LHCN-M2 (cell line): ENCODE measurements at regions not wholly inside any gene's neighbourhood (a gene's known extent, or its start where the extent isn't known, plus 50 kb on each side); places are given as distances from the start of the nearest gene placed in this dataset.
"Not testable (repeated sequence)": the region's sequence is repeated elsewhere in the genome, so short reads cannot be mapped to it uniquely, and the experiment has no call there.

ENCODE experiments used
- DNase-seq: peaks from one replicate; pipeline ENCODE4 v3.0.0-alpha.2; 2012; ENCODE audit warnings: low read depth

- no peak for DNase-seq
Observed at GRCh38 chr5:156197042-156197635, 129.8 kb upstream of the SGCD start.

GRCh38 chr5:156199045-156199444 lies 127.9 kb upstream of the SGCD start:
- DNase-seq: no peak

DNA sequence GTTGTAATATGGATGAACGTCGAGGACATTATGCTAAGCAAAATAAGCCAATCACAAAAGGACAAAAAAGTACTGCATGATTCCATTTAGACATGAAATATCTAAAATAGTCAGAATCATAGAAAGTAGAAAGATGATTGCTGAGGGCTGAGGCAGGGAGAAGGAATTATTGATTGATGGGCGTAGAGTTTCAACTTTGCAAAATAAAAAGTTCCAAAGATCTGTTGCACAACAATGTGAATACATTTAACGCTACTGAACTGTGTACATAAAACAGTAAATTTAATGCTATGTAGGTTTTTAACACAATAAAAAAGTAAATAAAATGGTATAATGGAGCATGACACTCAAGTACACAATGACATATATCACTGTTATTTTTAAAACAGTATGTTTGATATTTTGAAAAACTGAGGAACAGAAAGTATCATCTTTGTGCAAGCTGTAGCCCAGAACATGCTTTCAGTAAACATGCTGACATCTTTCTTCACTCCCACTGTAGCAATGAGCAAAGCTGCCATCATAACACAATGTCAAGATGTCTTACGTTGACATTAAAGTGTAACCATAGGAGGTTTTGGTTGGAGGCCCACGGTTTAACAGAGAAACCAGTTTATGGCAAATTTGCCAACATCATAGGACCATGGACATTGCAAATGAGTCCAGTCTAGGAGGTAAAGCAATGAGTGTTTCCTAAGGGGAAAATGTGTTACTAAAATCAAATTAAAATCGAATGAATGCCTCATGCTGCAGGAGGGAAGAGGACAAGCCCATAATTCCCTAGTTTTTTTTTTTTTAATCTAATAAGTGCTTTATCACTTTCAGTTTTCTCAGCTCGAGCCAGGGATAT lies 125.8 kb upstream of the SGCD start:
- no peak for DNase-seq

DNA sequence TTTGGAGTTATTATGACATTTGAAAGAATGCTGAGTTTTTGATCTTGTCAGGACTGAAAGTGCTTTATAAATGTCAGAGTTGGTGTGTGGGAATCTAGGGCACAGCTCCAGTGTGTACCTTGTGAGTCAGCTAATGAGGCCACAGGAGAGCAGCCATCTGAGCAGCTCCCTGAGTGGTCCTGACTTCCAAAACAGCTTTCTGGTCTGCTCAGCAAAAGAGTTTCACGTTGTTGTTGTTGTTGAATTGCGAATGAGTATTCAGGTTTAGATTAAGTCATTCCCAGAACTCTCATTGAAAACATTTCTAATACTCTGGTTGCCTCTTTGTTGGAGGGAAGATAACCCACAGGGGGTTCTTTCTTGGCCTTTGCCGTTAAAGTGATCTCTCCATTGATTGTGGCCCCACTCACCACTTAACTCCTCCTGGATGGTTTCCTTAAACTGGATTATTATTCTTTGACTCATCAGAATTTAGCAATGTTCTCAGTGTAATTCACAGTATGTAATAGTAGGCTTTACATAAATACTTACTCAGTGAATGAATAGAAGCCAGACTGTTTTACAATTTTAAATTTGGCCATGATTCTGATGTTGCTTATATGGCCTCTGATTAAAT lies 125.1 kb upstream of the SGCD start:
- DNase-seq: peak; percentile 32

DNA sequence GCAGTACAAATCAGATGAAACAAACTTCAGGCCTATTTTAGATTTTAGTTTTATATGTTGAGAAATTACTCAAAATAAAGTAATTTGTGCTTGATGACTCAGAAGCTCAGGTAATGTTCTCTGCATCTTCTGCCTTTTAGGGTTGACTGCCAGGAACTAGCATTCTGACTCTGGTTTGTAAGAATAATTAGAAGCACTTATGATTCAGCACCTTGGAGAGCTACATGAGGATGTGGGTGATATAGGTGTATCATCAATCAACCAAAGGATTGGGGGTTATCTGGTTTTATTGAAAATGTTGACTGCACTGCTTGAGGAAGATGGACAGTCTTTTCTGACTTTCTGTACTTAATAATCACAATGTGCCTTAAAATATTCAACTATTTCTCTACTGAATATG lies 118.7 kb upstream of the SGCD start:
- DNase-seq: no peak

- no peak for DNase-seq
Observed at GRCh38 chr5:156218367-156219158, 108.4 kb upstream of the SGCD start.

DNA sequence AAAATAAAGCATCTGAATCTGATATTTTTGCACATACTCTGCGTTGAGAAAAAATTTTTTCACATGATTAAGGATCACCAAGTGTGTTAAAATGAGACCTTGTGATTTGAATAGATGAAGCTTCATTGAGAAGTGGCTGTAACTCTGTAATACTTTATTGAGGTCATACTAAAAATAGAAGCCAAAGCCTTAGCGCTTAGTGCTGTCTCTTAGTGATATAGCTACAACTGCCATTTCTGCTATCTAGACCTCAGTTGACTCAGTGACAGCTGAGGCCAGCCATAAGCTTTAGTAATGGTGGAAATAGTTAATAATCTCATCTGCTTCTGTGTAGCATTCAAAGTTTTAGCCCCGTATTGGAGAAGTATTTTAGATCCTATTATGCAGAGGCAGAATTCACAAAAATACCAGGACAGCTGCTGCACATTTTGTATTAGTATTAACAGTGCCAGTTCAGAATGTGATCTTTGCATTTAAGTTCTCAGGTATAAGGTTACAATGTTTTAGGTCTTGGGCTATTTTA lies 107.4 kb upstream of the SGCD start:
- no peak for DNase-seq

DNA sequence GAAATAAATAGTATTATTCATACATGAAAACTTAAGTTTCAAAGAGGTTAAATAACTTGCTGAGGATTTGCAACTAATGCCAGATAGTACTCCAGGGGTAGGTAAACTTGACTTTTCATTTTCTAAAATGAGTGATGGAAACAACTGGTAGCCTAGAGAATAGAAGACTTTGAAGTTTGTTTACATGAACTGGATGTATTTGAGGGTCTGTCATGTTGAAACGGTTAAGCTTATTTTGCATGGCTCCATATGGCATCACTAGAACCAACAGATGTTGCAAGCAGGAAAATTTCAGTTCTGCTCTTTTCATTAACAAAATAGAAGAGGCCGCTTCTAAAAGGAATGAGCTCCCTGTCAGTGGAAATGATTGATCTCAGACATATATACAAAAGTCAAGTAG lies 105.1 kb upstream of the SGCD start:
- DNase-seq: no peak

DNA sequence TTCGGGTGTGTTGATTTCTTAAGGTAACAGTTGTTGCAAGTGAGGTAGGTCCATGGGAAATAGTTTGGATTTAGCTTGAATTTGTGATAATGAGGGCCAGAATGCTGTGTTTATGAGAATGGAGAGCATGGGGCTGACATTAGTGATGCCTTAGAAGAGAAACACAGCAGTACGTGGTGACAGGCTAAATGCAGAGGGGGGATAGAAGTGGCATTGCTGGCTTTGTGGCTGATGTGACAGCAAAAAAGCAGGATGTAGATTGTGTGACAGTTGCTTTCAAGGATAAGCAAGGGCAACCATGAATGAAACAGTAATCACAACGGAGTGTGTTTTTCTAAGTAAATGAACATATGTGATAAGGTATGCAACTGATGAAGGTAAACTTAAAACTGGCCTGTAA lies 103.4 kb upstream of the SGCD start:
- DNase-seq: no peak

GRCh38 chr5:156226485-156226884 lies 100.5 kb upstream of the SGCD start:
- not testable (repeated sequence) for DNase-seq

GRCh38 chr5:156230887-156231286 lies 96.1 kb upstream of the SGCD start:
- no peak for DNase-seq

GRCh38 chr5:156232251-156232869 lies 94.6 kb upstream of the SGCD start:
- DNase-seq: no peak

DNA sequence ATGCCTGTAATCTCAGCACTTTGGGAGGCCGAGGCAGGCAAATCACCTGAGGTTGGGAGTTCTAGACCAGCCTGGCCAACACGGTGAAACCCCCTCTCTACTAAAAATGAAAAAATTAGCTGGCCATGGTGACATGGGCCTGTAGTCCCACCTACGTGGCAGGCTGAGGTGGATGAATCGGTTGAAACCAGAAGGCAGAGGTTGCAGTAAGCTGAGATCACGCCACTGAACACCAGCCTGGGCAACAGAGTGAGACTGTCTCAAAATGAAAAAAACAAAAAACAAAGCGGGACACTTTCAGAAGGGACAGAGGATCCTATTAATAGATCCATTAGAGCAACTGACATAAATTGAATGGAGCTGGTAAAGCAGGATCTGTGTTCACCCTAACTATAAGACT lies 89.6 kb upstream of the SGCD start:
- DNase-seq: no peak

DNA sequence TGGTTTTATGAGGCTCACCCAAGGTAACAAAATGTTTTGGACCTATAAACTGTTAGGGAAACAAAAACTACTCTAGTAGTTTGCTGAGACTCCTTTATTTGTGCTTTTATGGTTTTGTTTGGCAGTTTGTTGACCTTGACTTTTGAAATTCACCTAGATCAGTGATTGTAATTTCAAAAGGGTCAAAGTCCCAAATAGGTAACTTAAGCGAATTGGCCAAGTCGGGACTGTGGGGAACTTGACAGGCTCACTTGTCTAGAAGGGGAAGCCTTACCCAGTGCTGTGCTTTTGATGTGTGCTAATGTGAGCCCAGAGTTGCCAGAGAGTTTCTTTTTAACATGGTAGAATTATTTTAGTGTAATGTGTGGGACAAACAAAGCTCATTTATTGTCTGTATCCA lies 87.2 kb upstream of the SGCD start:
- no peak for DNase-seq

DNA sequence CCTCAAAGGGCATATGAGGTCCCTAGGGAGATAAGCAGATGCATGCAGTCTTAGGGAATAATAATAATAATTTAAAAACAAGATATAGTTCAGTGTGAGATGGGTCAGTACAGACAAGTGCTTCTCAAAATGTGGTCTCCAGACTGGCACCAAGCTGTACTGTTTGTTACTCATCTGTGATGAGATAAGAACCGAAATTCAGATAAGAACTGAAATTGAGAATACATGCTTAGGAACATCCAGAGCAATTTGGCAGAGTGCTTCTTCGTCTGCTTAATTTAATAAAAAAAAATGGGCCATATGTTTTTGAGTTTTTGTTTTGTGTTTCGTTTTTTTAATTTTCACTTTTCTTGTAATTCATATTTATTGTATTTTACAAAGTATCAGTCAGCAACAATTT lies 86.5 kb upstream of the SGCD start:
- no peak for DNase-seq

DNA sequence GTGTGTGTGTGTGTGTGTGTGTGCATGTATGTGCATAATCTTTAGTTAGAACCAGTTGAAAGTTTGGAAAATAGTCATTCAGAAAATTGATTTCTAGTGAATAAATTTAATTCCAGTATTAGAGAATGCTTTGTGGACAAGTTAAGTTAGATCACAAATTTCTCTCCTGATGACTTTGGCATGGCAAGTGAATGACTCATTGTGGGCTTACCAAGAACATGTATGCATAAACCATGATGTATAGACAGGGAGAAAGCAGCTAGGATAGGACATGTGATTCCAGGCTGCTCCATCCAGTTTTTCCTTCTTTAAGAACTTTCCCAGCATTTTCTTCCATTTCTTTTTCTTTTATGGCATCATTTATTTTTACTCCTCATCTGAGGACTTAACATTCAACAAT lies 85.7 kb upstream of the SGCD start:
- no peak for DNase-seq

- DNase-seq: no peak
Observed at GRCh38 chr5:156245895-156246294, 81.1 kb upstream of the SGCD start.

DNA sequence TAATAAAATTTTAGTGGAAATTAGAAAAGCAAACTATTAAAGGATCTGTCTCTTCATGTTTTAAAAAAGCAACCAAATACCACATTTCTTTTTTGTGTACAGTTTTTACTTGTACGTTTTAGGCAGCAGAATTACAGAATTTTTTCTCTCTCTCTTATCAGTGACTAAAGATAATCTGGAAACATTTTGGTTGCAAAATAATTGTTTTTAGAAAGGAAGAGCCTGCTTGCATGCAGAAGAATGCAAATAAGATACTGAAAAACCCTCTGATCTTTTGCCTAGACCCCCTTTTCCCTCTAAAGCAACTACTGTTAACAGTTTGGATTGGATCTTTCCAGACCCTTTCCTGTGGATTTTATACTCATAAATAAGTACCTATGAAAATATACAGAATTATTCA lies 75.9 kb upstream of the SGCD start:
- DNase-seq: no peak

DNA sequence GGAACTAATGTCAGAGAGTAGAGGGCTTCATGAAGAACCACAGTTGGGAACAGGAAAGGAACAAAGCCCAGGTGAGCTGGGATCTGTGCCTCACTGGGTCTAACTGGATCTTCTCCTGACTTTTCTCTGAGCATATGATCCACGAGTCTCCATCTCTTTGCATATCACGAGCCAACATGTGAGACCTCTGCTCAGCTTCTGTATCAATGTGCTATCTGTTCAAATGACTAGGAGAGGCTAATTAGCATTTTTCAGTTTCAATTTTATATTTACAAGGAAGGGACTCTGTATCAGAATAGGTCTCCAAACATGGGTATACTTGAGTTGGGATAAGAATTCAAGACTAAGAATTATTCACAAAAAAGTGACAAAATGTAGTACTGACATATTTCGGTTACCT lies 73.8 kb upstream of the SGCD start:
- no peak for DNase-seq

- DNase-seq: no peak
Observed at GRCh38 chr5:156254196-156254595, 72.8 kb upstream of the SGCD start.

GRCh38 chr5:156256642-156257041 lies 70.3 kb upstream of the SGCD start:
- DNase-seq: no peak

DNA sequence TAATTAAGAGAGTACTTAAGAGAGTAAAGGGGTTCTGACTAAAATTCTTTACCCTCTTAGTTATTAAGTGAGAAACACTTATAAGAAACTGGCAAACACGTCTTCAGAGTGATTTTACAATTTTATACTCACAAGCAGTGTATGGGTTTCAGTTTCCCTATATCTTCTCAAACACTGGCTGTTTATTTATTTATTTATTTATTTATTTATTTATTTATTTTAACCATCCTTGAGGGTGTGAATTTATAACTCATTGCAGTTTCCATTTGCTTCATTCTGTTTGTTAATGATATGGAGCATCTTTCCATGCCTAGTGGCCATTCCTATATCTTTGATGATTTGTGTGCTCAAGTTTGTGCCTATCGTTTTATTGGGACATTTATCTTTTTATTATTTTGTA lies 68.0 kb upstream of the SGCD start:
- DNase-seq: no peak
